Common myeloid progenitor, CD34-positive (primary cell): ENCODE measurements at regions not wholly inside any gene's neighbourhood (a gene's known extent, or its start where the extent isn't known, plus 50 kb on each side); places are given as distances from the start of the nearest gene placed in this dataset.

Source experiments
- CTCF ChIA-PET: fragments of 350-600 bp; sonication (Branson Sonifier 250); formaldehyde crosslinking; loops from one replicate; lab custom pipeline; 2021; ENCODE audit warnings: antibody characterized with exemption; lab: Charles Lee
- POLR2A ChIA-PET: fragments of 350-600 bp; sonication (Branson Sonifier 250); formaldehyde crosslinking; loops from one replicate; lab custom pipeline; 2021; ENCODE audit warnings: antibody characterized with exemption; lab: Charles Lee
- DNase-seq, 3 donors: peaks; one replicate each; pipeline versions ENCODE4 v3.0.0 to v3.0.0-alpha.2; 2013
- H3K27ac ChIP-seq, 2 experiments: 1 replicate in 1 of 2; 2 replicates in 1 of 2; pipeline ENCODE4 v1.7.0; 2013; ENCODE audit warnings: inconsistent platforms in 2 of 2, low read length in 2 of 2, mild to moderate bottlenecking in 2 of 2, low read depth in 1 of 2, moderate library complexity in 1 of 2; ENCODE audit not compliant: severe bottlenecking in 2 of 2, insufficient read depth in 1 of 2, poor library complexity in 1 of 2
- H3K27me3 ChIP-seq, 5 experiments: replicated peaks in 2 of 5; 1 replicate in 3 of 5; 2 replicates in 2 of 5; pipeline versions ENCODE4 v1.6.1 to v1.7.0; 2013; ENCODE audit warnings: low read length in 4 of 5, mild to moderate bottlenecking in 2 of 5, moderate library complexity in 2 of 5, inconsistent platforms in 1 of 5; ENCODE audit not compliant: insufficient read depth in 5 of 5, control insufficient read depth in 4 of 5
- H3K36me3 ChIP-seq, 4 experiments: 1 replicate in 2 of 4; 2 replicates in 2 of 4; pipeline versions ENCODE4 v1.6.1 to v1.7.0; 2013; ENCODE audit warnings: low read length in 3 of 4, control low read depth in 1 of 4, mild to moderate bottlenecking in 1 of 4; ENCODE audit not compliant: control insufficient read depth in 4 of 4, insufficient read depth in 4 of 4
- H3K4me1 ChIP-seq, 4 experiments: 1 replicate in 3 of 4; 2 replicates in 1 of 4; pipeline versions ENCODE4 v1.6.1 to v1.7.1; 2013; ENCODE audit warnings: low read length in 3 of 4, mild to moderate bottlenecking in 3 of 4, control low read depth in 1 of 4, inconsistent platforms in 1 of 4, moderate library complexity in 1 of 4; ENCODE audit not compliant: control insufficient read depth in 4 of 4, insufficient read depth in 4 of 4; ENCODE audit errors: control extremely low read depth in 1 of 4
- H3K4me3 ChIP-seq, 7 experiments: 1 replicate in 4 of 7; 2 replicates in 3 of 7; pipeline versions ENCODE4 v1.5.1 to v1.7.0; 2013; ENCODE audit warnings: mild to moderate bottlenecking in 7 of 7, low read length in 6 of 7, moderate library complexity in 6 of 7, inconsistent platforms in 2 of 7, low read depth in 2 of 7, control low read depth in 1 of 7; ENCODE audit not compliant: insufficient read depth in 4 of 7, control insufficient read depth in 1 of 7; ENCODE audit errors: extremely low read depth in 1 of 7
- H3K9me3 ChIP-seq, 5 experiments: 1 replicate in 4 of 5; 2 replicates in 1 of 5; pipeline versions ENCODE4 v1.6.1 to v1.7.1; 2013; ENCODE audit warnings: low read length in 4 of 5, mild to moderate bottlenecking in 2 of 5, inconsistent platforms in 1 of 5, low read depth in 1 of 5, moderate library complexity in 1 of 5; ENCODE audit not compliant: control insufficient read depth in 4 of 5, insufficient read depth in 2 of 5; ENCODE audit errors: control extremely low read depth in 1 of 5
- WGBS: methylation state at CpG from one replicate; pipeline ENCODE4 v1.1.5; 2013; ENCODE audit not compliant: insufficient coverage; 5-methylcytosine and 5-hydroxymethylcytosine counted together

DNA sequence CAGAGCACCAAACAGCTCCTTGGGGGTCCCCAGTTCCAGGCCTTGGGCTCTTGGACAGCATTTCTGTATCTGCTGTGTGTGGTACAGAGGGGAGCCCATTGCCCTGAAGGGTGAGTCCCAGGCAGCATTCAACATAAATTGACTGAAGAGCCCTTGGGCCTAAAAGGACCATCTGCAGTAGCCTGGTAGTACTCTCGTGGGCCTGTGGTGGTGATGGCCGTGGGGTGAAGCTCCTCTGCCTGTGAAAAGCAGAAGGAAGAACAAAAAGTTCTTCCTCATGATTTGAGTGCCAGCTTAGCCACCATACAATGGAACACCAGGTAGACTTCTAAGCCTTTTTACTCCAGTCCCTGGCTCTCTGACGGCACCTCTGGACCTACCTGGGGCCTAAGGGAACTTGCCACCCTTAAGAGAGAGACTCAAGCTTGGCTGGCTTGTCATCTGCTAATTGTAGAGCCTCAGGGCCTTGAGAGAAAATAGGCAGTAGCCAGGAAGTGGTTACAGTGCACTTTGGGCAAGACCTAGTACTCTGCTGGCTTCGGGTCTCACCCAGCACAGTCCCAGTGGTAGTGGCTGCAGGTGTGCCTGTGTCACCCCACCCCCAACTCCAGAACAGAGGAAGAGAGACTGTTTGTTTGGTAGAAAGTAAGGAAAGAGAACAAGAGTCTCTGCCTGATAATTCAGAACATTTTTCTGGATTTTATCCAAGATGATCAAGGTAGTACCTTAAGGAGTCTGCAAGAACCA, 84.6 kb upstream of the CERS6 start:
- Histone ChIP-seq H3K27ac (no peak overlapping the region), H3K4me1 (peaks cover 0 to 7% (median 2%) of the 10 kb centered on the region in 4 experiments), H3K36me3 (no peaks in the 10 kb centered on the region), H3K27me3 (no peaks in the 10 kb centered on the region), H3K9me3 (peaks cover 0 to 6% (median 0%) of the 10 kb centered on the region in 5 experiments), H3K4me3 (no peak overlapping the region)
- ChIA-PET POLR2A (no interaction called here), CTCF (interaction anchor here (0.6 to 1.5 kb wide), 2 partner anchors 14 to 18 kb away, joined by 3 to 4 read pairs; no protein-coding TSS in a partner anchor)
- peak in 1 of 3 donors; percentile 11 for DNase-seq
- 77% methylated on average over 3 of the region's 4 CpGs for WGBS

DNA sequence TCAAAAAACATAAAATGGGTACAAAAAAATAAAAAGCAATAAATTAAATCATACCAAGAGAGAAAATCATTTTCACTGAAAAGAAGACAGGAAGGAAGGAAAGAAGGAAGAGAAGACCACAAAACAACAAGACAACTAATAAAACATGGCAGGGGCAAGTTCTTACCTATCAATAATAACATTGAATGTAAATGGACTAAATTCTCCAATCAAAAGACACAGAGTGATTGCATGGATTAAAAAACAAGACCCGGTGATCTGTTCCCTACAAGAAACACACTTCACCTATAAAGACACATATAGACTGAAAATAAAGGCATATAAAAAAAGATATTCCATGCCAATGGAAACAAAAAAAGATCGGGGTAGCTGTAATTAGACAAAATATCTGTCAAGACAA, 82.6 kb upstream of the CERS6 start:
- CTCF ChIA-PET: no interaction called here
- H3K4me3 ChIP-seq: no peak overlapping the region
- H3K27ac ChIP-seq: no peak overlapping the region
- POLR2A ChIA-PET: no interaction called here
- H3K9me3 ChIP-seq: peaks cover 0 to 9% (median 0%) of the 10 kb centered on the region in 5 experiments
- no peaks in the 10 kb centered on the region for H3K27me3 ChIP-seq
- peaks cover 0 to 7% (median 2%) of the 10 kb centered on the region in 4 experiments for H3K4me1 ChIP-seq
- WGBS: no CpG with 5 or more reads among the region's 2 CpGs
- no peak for DNase-seq
- no peaks in the 10 kb centered on the region for H3K36me3 ChIP-seq

DNA sequence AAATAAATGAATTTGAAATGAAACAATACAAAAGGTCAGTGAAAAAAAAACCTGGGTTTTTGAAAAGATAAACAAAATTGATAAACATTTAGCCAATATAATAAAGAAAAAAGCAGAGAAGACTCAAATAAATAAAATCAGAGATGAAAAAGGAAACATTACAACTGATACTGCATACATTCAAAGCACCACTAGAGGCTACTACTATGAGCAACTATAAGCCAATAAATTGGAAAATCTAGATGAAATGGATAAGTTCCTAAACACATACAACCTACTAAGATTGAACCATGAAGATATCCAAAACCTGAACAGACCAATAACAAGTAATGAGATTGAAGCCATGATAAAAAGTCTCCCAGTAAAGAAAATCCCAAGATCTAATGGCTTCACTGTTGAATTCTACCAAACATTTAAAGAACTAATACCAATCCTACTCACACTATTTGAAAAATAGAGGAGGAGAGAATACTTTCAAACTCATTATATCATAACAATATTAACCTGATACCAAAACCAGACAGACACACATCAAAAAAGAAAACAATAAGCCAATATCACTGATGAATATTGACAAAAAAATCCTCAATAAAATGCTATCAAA, 80.8 kb upstream of the CERS6 start:
- no peak for DNase-seq
- H3K4me1 ChIP-seq: peaks cover 0 to 7% (median 2%) of the 10 kb centered on the region in 4 experiments
- no peak overlapping the region for H3K4me3 ChIP-seq
- H3K9me3 ChIP-seq: peaks cover 0 to 9% (median 0%) of the 10 kb centered on the region in 5 experiments
- CTCF ChIA-PET: no interaction called here
- H3K27ac ChIP-seq: no peak overlapping the region
- H3K27me3 ChIP-seq: no peaks in the 10 kb centered on the region
- H3K36me3 ChIP-seq: no peaks in the 10 kb centered on the region
- POLR2A ChIA-PET: no interaction called here

DNA sequence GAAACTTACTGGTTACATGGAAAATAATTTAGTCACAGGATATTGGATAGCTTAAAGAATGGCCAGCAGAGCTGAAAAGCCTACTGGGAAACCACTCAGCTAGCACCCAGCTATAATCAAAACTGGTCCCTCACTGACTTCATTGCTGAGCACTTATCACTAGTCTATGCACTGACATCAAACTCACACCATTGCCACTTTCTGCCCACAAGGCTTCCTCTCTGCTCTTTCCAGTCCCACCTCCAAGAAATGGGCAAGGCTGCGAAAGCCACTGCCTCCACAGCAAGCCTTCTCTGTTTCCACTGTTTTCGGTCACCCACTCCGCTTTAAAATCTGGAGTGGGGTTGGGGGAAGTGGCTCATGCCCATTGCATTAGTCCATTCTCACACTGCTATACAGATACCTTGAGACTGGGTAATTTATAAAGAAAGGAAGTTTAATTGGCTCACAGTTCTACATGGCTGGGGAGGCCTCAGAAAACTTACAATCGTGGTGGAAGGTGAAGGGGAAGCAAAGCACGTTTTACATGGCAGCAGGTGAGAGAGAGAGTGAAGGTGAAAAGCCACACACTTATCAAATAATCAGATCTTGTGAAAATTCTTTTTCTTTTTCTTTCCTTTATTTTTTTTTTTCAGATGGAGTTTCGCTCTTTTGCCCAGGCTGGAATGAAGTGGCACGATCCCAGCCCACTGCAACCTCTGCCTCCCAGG, 77.0 kb upstream of the CERS6 start:
- Histone ChIP-seq H3K9me3 (peaks cover 0 to 3% (median 0%) of the 10 kb centered on the region in 5 experiments), H3K4me1 (no peaks in the 10 kb centered on the region), H3K27me3 (no peaks in the 10 kb centered on the region), H3K4me3 (no peak overlapping the region), H3K27ac (no peak overlapping the region), H3K36me3 (no peaks in the 10 kb centered on the region)
- DNase-seq: no peak
- WGBS: 90% methylated on average over 1 of the region's 7 CpGs
- ChIA-PET POLR2A (no interaction called here), CTCF (no interaction called here)

DNA sequence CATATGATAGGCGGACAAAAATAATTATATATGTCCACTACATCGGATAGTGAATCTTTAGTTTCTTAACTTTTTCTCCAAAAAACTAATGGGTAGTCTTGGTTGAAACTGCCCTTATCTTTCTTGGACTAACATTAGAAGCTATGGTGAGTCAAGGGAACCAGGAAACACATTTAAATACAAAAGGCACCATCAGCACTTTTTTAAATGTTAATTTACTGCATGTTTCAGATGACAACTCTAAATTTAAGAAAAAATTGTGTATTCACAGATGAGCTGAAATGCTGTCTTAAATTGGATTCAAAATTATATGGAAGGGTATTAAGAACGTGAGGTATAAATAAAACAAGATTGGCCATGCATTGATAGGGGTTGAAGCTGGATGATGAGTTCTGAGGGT, 75.6 kb upstream of the CERS6 start:
- H3K36me3 ChIP-seq: no peaks in the 10 kb centered on the region
- H3K27ac ChIP-seq: no peak overlapping the region
- no peak for DNase-seq
- no peaks in the 10 kb centered on the region for H3K4me1 ChIP-seq
- no peaks in the 10 kb centered on the region for H3K27me3 ChIP-seq
- POLR2A ChIA-PET: interaction anchor here (0.5 to 0.7 kb wide), 3 partner anchors 10 to 465 kb away, joined by 3 to 4 read pairs (median 3); no protein-coding TSS in a partner anchor
- peaks cover 0 to 3% (median 0%) of the 10 kb centered on the region in 5 experiments for H3K9me3 ChIP-seq
- 100% methylated on average over 1 of the region's 3 CpGs for WGBS
- CTCF ChIA-PET: no interaction called here
- no peak overlapping the region for H3K4me3 ChIP-seq

DNA sequence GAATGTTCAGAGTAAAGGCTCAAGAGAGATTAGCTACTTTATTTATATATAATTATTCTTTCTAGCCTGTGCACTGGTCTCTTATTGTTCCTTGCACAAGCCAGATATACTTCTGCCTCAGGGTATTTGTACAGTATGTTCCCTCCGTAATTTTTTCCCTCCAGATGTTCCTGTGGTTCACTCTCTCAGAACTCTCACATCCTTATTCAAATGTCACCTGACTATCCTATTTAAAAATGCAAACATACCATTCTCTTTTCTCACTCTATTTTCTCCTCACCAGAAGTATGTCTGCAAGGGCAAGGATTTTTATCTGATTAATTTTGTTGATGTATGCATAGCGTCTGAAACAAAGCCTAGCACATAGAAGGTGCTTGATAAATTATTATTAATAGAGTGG, 64.0 kb upstream of the CERS6 start:
- POLR2A ChIA-PET: no interaction called here
- Histone ChIP-seq H3K36me3 (no peaks in the 10 kb centered on the region), H3K4me3 (no peak overlapping the region), H3K27me3 (no peaks in the 10 kb centered on the region), H3K27ac (no peak overlapping the region), H3K9me3 (no peaks in the 10 kb centered on the region), H3K4me1 (no peaks in the 10 kb centered on the region)
- CTCF ChIA-PET: interaction anchor here (0.6 kb wide), 1 partner anchor 60 kb away, joined by 3 read pairs; no protein-coding TSS in a partner anchor
- WGBS: no CpG with 5 or more reads among the region's 2 CpGs
- no peak for DNase-seq
